GM13977 (cell line): ENCODE measurements at regions not wholly inside any gene's neighbourhood (a gene's known extent, or its start where the extent isn't known, plus 50 kb on each side); places are given as distances from the start of the nearest gene placed in this dataset.

Experiments
- DNase-seq: peaks from one replicate; pipeline ENCODE4 v3.0.0; 2012; ENCODE audit warnings: low spot score
- CTCF ChIP-seq: IDR thresholded peaks from 2 replicates; pipeline ENCODE4 v1.5.1; 2012; ENCODE audit warnings: mild to moderate bottlenecking, control low read depth; ENCODE audit not compliant: insufficient read depth; ENCODE audit errors: extremely low read depth, missing control alignments
- in situ Hi-C: fragments of 300-500 bp; cut with MboI; formaldehyde crosslinking; loops from one replicate; pipeline ENCODE4 v1.12.0; 2022; ENCODE audit warnings: low sequenced_read_pairs, low pct_unique_long_range_greater_than_20kb, mixed read lengths, inconsistent platforms; ENCODE audit not compliant: unreplicated experiment

- TF ChIP-seq CTCF: no peak
- DNase-seq: no peak
- in situ Hi-C loops: no loop called here
Measured at GRCh38 chr21:41601573-41602368, 93.8 kb upstream of the TMPRSS2 start.

GRCh38 chr21:41600961-41601572 lies 93.1 kb upstream of the TMPRSS2 start:
- TF ChIP-seq CTCF: no peak
- no peak for DNase-seq
- in situ Hi-C loops: no loop called here

GRCh38 chr21:41600556-41600955 lies 92.6 kb upstream of the TMPRSS2 start:
- TF ChIP-seq CTCF: no peak
- no peak for DNase-seq
- in situ Hi-C loops: no loop called here

GRCh38 chr21:41600116-41600515 lies 92.2 kb upstream of the TMPRSS2 start:
- DNase-seq: no peak
- TF ChIP-seq CTCF: no peak
- in situ Hi-C loops: no loop called here

GRCh38 chr21:41598561-41599431 lies 90.8 kb upstream of the TMPRSS2 start:
- DNase-seq: no peak
- in situ Hi-C loops: no loop called here
- no peak for TF ChIP-seq CTCF

GRCh38 chr21:41597811-41598231 lies 89.9 kb upstream of the TMPRSS2 start:
- in situ Hi-C loops: no loop called here

More at GRCh38 chr21:41597811-41598231, 89.9 kb upstream of the TMPRSS2 start:
- TF ChIP-seq CTCF: no peak
- no peak for DNase-seq
